ENCODE measurements at regions not wholly inside any gene's neighbourhood (a gene's known extent, or its start where the extent isn't known, plus 50 kb on each side); places are given as distances from the start of the nearest gene placed in this dataset.

GRCh38 chr9:30103647-30104394 lies 2280.6 kb upstream of the ACO1 start:
- TF ChIP-seq CTCF (IDR thresholded peaks at IDR 0.05) (no peak), POLR2A (IDR thresholded peaks at IDR 0.05) (no peak)

Data from lower leg skin (tissue), 3 donors.